ENCODE measurements at regions not wholly inside any gene's neighbourhood (a gene's known extent, or its start where the extent isn't known, plus 50 kb on each side); places are given as distances from the start of the nearest gene placed in this dataset.

GRCh38 chr12:77364400-77364799 is 299.0 kb upstream of the E2F7 start:
- no peaks in the 10 kb centered on the region for H3K9me3 ChIP-seq
- 87% methylated on average over 1 of the region's 1 CpG for WGBS
- intact Hi-C loops (cut with DNase I): no loop called here
- no peak overlapping the region for H3K4me3 ChIP-seq
- DNase-seq (ENCODE audit: low spot score): no peak
- no peak for TF ChIP-seq CTCF (IDR thresholded peaks at IDR 0.05)
- TF ChIP-seq POLR2AphosphoS5 (IDR thresholded peaks at IDR 0.05): no peak
- no peak for TF ChIP-seq POLR2A (IDR thresholded peaks at IDR 0.05)
- H3K36me3 ChIP-seq: no peaks in the 10 kb centered on the region
- H3K27me3 ChIP-seq (replicated peaks; ENCODE audit: insufficient read depth): no peaks in the 10 kb centered on the region
- no peaks in the 10 kb centered on the region for H3K4me1 ChIP-seq (replicated peaks)
- H3K27ac ChIP-seq: no peak overlapping the region

- intact Hi-C loops (cut with DNase I): no loop called here
Observed at GRCh38 chr12:77362509-77363210, 297.3 kb upstream of the E2F7 start.

GRCh38 chr12:77357655-77358054 is 292.3 kb upstream of the E2F7 start:
- no peak for TF ChIP-seq CTCF (IDR thresholded peaks at IDR 0.05)
- no peak for TF ChIP-seq POLR2AphosphoS5 (IDR thresholded peaks at IDR 0.05)
- no peak for TF ChIP-seq POLR2A (IDR thresholded peaks at IDR 0.05)
- Histone ChIP-seq H3K36me3 (no peaks in the 10 kb centered on the region), H3K9me3 (no peaks in the 10 kb centered on the region), H3K27me3 (replicated peaks; ENCODE audit: insufficient read depth) (no peaks in the 10 kb centered on the region), H3K4me1 (replicated peaks) (no peaks in the 10 kb centered on the region), H3K27ac (no peak overlapping the region), H3K4me3 (no peak overlapping the region)
- DNase-seq (ENCODE audit: low spot score): no peak
- WGBS: 96% methylated on average over 6 of the region's 6 CpGs
- intact Hi-C loops (cut with DNase I): no loop called here

More at GRCh38 chr12:77362509-77363210, 297.3 kb upstream of the E2F7 start:
- no peaks in the 10 kb centered on the region for H3K27me3 ChIP-seq (replicated peaks; ENCODE audit: insufficient read depth)
- no peaks in the 10 kb centered on the region for H3K4me1 ChIP-seq (replicated peaks)
- H3K36me3 ChIP-seq: no peaks in the 10 kb centered on the region
- 62% methylated on average over 7 of the region's 7 CpGs for WGBS
- H3K27ac ChIP-seq: no peak overlapping the region
- no peak overlapping the region for H3K4me3 ChIP-seq
- DNase-seq (ENCODE audit: low spot score): no peak
- TF ChIP-seq POLR2AphosphoS5 (IDR thresholded peaks at IDR 0.05) (no peak), POLR2A (IDR thresholded peaks at IDR 0.05) (no peak), CTCF (IDR thresholded peaks at IDR 0.05) (no peak)
- H3K9me3 ChIP-seq: no peaks in the 10 kb centered on the region

GRCh38 chr12:77354766-77355362 is 289.5 kb upstream of the E2F7 start:
- 68% methylated on average over 2 of the region's 2 CpGs for WGBS
- Histone ChIP-seq H3K27ac (no peak overlapping the region), H3K4me3 (no peak overlapping the region)

More at GRCh38 chr12:77354766-77355362, 289.5 kb upstream of the E2F7 start:
- H3K9me3 ChIP-seq: no peaks in the 10 kb centered on the region
- no peaks in the 10 kb centered on the region for H3K4me1 ChIP-seq (replicated peaks)
- no peaks in the 10 kb centered on the region for H3K27me3 ChIP-seq (replicated peaks; ENCODE audit: insufficient read depth)
- H3K36me3 ChIP-seq: no peaks in the 10 kb centered on the region
- intact Hi-C loops (cut with DNase I): no loop called here
- TF ChIP-seq POLR2A (IDR thresholded peaks at IDR 0.05) (no peak), POLR2AphosphoS5 (IDR thresholded peaks at IDR 0.05) (no peak), CTCF (IDR thresholded peaks at IDR 0.05) (no peak)
- no peak for DNase-seq (ENCODE audit: low spot score)
